Mononuclear cell (primary cell): ENCODE measurements at regions not wholly inside any gene's neighbourhood (a gene's known extent, or its start where the extent isn't known, plus 50 kb on each side); places are given as distances from the start of the nearest gene placed in this dataset.

Source experiments
- H3K27me3 ChIP-seq: 2 replicates; pipeline ENCODE4 v1.6.0; 2011; ENCODE audit warnings: low read length, control low read depth; ENCODE audit not compliant: insufficient read depth
- H3K4me1 ChIP-seq: 2 replicates; pipeline ENCODE4 v1.5.1; 2011; ENCODE audit warnings: mild to moderate bottlenecking, low read length, control low read depth; ENCODE audit not compliant: insufficient read depth
- H3K4me3 ChIP-seq: 2 replicates; pipeline ENCODE4 v1.5.1; 2011; ENCODE audit warnings: mild to moderate bottlenecking, low read length, moderate library complexity
- H3K9me3 ChIP-seq: 2 replicates; pipeline ENCODE4 v1.5.1; 2011; ENCODE audit warnings: low read depth, mild to moderate bottlenecking, control low read depth, low read length

DNA sequence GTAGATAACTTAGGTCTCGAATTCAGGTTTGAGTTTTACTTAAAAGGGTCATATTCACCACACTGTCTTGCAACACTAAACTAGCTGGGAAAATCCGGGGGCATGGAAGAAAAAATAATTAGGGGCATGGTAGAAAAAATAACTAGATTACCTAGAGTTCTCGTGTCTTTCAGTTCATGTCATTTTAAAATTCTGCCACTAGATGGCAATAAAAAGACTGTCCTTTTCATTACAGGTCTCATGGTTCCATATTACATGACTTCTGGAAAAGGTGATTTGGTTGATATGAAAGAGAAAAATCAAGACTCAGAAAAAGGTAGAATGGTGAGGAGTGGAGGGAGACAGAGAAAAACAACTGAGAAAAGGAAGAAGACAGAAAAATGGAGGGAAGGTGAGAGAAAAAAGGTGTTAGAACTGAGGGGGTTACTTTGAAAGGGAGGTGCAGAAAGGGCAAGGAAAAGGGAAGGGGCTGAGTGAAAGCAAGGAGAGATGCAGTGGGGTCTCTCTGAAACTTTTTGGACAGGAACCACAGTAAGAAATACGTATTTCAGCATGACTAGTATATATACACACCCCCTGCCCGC is 299.0 kb downstream of the KLF12 start:
- H3K9me3 ChIP-seq = no peaks in the 10 kb centered on the region

DNA sequence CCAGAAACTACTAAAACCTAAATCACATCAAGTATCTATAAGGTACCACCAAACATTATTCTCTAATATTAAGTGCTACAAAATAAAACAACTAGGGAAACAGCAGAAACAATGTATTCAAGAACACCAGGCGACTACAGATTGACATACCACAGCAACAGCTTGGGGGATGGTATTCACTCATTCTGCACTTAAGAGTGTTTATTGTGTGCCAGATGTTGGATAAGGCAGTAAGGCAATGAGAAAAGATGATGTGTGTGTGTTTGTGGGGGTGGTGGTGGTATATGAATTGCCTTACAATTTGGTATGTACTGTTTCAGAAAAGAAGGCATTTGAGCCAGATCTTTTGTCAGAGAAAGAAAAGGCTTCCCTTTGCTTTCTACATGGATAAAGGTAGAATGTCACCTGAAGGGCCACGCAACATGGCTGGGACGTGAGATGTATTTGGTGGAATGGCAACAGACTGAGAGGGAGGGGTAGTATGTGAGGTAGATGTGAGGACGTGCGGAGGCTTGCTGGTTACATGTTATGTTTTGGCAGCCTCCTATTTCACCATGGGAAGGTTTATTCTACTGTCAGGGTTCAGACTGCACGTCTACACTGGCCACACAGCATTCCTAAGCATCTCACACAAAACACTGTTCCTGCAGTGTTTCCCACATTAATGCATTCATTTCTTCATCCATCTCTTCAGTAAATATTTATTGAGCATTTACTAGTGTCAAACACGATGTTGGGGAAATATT is 300.7 kb downstream of the KLF12 start:
- no peaks in the 10 kb centered on the region for H3K9me3 ChIP-seq
- H3K4me3 ChIP-seq = no peak overlapping the region
- no peaks in the 10 kb centered on the region for H3K27me3 ChIP-seq
- peaks cover 3% of the 10 kb centered on the region for H3K4me1 ChIP-seq

More for the DNA sequence above, 299.0 kb downstream of the KLF12 start:
- H3K4me3 ChIP-seq = no peak overlapping the region
- no peaks in the 10 kb centered on the region for H3K27me3 ChIP-seq
- H3K4me1 ChIP-seq = peaks cover 3% of the 10 kb centered on the region

GRCh38 chr13:73832825-73833224 is 301.4 kb downstream of the KLF12 start:
- Histone ChIP-seq H3K4me3 (no peak overlapping the region), H3K9me3 (no peaks in the 10 kb centered on the region), H3K4me1 (peaks cover 3% of the 10 kb centered on the region), H3K27me3 (no peaks in the 10 kb centered on the region)

- H3K9me3 ChIP-seq = no peaks in the 10 kb centered on the region
- H3K4me3 ChIP-seq = no peak overlapping the region
- peaks cover 3% of the 10 kb centered on the region for H3K4me1 ChIP-seq
- H3K27me3 ChIP-seq = no peaks in the 10 kb centered on the region
These were observed 302.0 kb downstream of the KLF12 start for GRCh38 chr13:73832128-73832588.

DNA sequence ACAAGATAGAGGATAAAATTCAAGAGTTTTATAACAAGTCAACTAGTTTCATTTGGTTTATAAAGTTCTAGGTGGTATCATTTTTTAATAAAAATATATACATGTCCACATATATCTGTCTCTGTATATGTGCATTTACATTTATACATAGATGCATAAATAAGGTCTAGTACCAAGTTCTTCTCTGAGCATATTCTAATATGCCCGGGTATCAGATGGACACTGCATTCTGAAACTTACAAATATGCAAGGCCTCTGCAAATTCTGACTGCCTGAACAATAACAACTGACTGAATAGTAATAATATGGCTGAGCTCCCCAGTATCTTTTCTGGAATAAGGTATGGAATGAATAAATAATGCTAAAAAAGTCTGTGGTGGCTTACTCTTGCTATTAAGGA is 304.8 kb downstream of the KLF12 start:
- H3K4me1 ChIP-seq = no peaks in the 10 kb centered on the region
- no peaks in the 10 kb centered on the region for H3K9me3 ChIP-seq
- H3K27me3 ChIP-seq = no peaks in the 10 kb centered on the region
- H3K4me3 ChIP-seq = no peak overlapping the region

- Histone ChIP-seq H3K9me3 (no peaks in the 10 kb centered on the region), H3K27me3 (no peaks in the 10 kb centered on the region), H3K4me1 (no peaks in the 10 kb centered on the region), H3K4me3 (no peak overlapping the region)
These were observed 305.4 kb downstream of the KLF12 start for GRCh38 chr13:73828811-73829210.

- H3K4me1 ChIP-seq = no peaks in the 10 kb centered on the region
- H3K27me3 ChIP-seq = no peaks in the 10 kb centered on the region
- H3K9me3 ChIP-seq = no peaks in the 10 kb centered on the region
- no peak overlapping the region for H3K4me3 ChIP-seq
These were observed 306.8 kb downstream of the KLF12 start for GRCh38 chr13:73827434-73827833.

DNA sequence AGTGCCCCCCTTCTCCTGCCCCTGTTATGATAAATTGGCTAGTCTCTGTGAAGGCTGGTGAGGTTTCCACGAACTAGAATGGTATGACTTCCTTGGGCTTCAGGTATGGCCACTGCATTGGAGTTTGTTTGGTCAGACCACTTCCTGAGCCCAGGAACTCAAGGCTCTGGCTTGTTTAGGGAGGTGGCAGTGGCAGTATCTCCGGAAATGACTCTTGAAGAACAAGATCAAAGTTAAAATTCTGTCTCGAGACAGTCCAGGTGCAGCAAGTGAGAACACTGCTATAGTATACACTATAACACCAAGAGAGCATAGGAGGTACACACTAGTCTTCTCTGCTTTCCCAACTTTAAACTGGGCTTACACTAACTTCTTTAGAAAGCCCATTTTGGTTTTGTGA is 309.1 kb downstream of the KLF12 start:
- H3K4me1 ChIP-seq = no peaks in the 10 kb centered on the region
- no peak overlapping the region for H3K4me3 ChIP-seq
- no peaks in the 10 kb centered on the region for H3K27me3 ChIP-seq
- no peaks in the 10 kb centered on the region for H3K9me3 ChIP-seq

DNA sequence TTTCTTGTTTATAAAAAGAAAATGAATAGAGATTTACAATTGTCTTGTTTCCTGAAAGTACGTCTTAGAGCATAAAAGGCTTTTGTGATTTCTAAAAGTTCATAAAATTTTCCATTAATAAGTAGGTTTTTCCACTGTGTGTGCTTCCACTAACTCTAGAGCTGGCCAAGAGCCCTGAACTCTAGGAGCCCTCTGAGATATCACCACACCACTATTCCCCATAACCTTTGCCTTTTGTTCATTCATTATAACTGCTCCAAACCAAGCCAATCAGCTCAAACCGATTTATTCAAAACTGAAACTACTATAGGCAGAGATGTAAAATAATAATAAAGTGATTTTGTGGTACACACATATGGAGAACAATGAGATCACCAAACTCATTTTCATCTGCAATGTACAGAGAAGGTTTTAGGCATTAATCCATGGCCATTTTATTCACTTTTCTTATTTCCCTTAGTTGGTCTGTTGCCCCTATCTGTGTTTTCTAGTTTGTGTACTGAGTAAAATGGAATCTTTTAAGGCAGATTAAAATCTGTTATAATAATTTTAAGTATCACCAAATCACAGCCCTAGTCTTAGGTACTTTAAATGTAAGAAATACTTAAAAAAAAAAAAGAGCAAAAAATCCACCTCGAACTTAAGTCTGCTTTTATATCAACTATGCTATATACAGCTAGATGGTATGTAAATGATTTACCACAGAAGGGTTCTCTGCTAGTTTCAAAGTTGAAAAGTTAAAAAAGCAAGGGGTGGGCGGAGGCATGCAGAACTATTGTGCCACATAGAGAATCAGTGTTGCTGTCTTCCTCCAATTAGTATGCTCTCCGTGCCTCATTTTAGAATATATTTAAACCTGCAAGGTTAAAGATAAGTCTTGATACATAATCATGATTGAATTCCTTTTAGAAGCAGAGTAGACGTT is 311.3 kb downstream of the KLF12 start:
- H3K4me1 ChIP-seq = no peaks in the 10 kb centered on the region
- no peaks in the 10 kb centered on the region for H3K9me3 ChIP-seq
- no peaks in the 10 kb centered on the region for H3K27me3 ChIP-seq
- no peak overlapping the region for H3K4me3 ChIP-seq

- no peak overlapping the region for H3K4me3 ChIP-seq
- H3K4me1 ChIP-seq = no peaks in the 10 kb centered on the region
- no peaks in the 10 kb centered on the region for H3K27me3 ChIP-seq
- no peaks in the 10 kb centered on the region for H3K9me3 ChIP-seq
These were observed 313.5 kb downstream of the KLF12 start for GRCh38 chr13:73820688-73821087.

- Histone ChIP-seq H3K4me1 (no peaks in the 10 kb centered on the region), H3K27me3 (no peaks in the 10 kb centered on the region), H3K4me3 (no peak overlapping the region), H3K9me3 (no peaks in the 10 kb centered on the region)
These were observed 313.9 kb downstream of the KLF12 start for GRCh38 chr13:73820285-73820684.

GRCh38 chr13:73819711-73820110 is 314.5 kb downstream of the KLF12 start:
- H3K9me3 ChIP-seq = no peaks in the 10 kb centered on the region
- H3K27me3 ChIP-seq = no peaks in the 10 kb centered on the region
- H3K4me1 ChIP-seq = no peaks in the 10 kb centered on the region
- H3K4me3 ChIP-seq = no peak overlapping the region

DNA sequence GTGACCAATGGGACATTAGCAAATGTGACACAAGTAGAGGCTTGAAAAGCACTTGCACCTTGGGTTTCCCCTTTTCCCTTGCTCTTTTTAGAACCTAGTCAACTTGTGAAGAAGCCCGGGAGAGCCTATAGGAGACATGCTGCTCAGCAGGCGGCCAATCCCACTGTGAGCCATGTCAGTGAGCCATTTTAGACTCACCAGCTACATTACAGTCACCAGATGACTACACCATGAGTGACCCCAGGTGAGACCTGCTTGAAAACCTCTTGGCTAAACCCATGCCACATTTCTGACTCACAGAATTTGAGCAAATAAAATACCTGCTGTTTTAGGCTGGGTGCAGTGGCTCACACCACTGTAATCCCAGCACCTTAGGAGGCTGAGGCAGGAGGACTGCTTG is 317.5 kb downstream of the KLF12 start:
- H3K27me3 ChIP-seq = no peaks in the 10 kb centered on the region
- no peaks in the 10 kb centered on the region for H3K9me3 ChIP-seq
- no peak overlapping the region for H3K4me3 ChIP-seq
- no peaks in the 10 kb centered on the region for H3K4me1 ChIP-seq

GRCh38 chr13:73815796-73816195 is 318.4 kb downstream of the KLF12 start:
- no peak overlapping the region for H3K4me3 ChIP-seq
- H3K27me3 ChIP-seq = no peaks in the 10 kb centered on the region
- H3K4me1 ChIP-seq = no peaks in the 10 kb centered on the region
- no peaks in the 10 kb centered on the region for H3K9me3 ChIP-seq

GRCh38 chr13:73810647-73811046 is 323.6 kb downstream of the KLF12 start:
- no peaks in the 10 kb centered on the region for H3K9me3 ChIP-seq
- no peak overlapping the region for H3K4me3 ChIP-seq
- H3K27me3 ChIP-seq = no peaks in the 10 kb centered on the region
- no peaks in the 10 kb centered on the region for H3K4me1 ChIP-seq
